Osteoblast (primary cell): ENCODE measurements at regions not wholly inside any gene's neighbourhood (a gene's known extent, or its start where the extent isn't known, plus 50 kb on each side); places are given as distances from the start of the nearest gene placed in this dataset.

Experiments
- DNase-seq: peaks from one replicate; pipeline ENCODE4 v3.0.0; 2011; ENCODE audit warnings: low spot score, mixed read lengths; ENCODE audit not compliant: insufficient read length; ENCODE audit errors: missing footprints
- H2AFZ ChIP-seq: 2 replicates; pipeline ENCODE4 v1.6.0; 2011; ENCODE audit warnings: mild to moderate bottlenecking, low read length
- H3K27ac ChIP-seq: 2 replicates; pipeline ENCODE4 v1.5.1; 2011; ENCODE audit warnings: mild to moderate bottlenecking, low read depth, low read length, moderate library complexity
- H3K27me3 ChIP-seq: 2 replicates; pipeline ENCODE4 v1.6.0; 2012; ENCODE audit warnings: mild to moderate bottlenecking, control low read depth, inconsistent platforms, low read length, moderate library complexity; ENCODE audit not compliant: insufficient read depth
- H3K36me3 ChIP-seq: 2 replicates; pipeline ENCODE4 v1.5.1; 2011; ENCODE audit warnings: mild to moderate bottlenecking, low read length, control low read depth, moderate library complexity; ENCODE audit not compliant: insufficient read depth
- H3K4me1 ChIP-seq: 2 replicates; pipeline ENCODE4 v1.5.1; 2011; ENCODE audit warnings: mild to moderate bottlenecking, low read length, control low read depth, moderate library complexity; ENCODE audit not compliant: insufficient read depth
- H3K4me2 ChIP-seq: 2 replicates; pipeline ENCODE4 v1.6.0; 2011; ENCODE audit warnings: mild to moderate bottlenecking, low read length; ENCODE audit not compliant: insufficient read depth
- H3K4me3 ChIP-seq: fragments of 200-600 bp; sonication (generic); 3 replicates; pipeline ENCODE4 v1.5.1; 2012; ENCODE audit warnings: mild to moderate bottlenecking, low read length, inconsistent platforms; ENCODE audit not compliant: insufficient read depth
- H3K79me2 ChIP-seq: 2 replicates; pipeline ENCODE4 v1.6.0; 2012; ENCODE audit warnings: mild to moderate bottlenecking, low read length, control low read depth, inconsistent platforms; ENCODE audit not compliant: insufficient read depth
- H3K9me3 ChIP-seq: 2 replicates; pipeline ENCODE4 v1.5.1; 2011; ENCODE audit warnings: low read depth, low read length, control low read depth
- H4K20me1 ChIP-seq: 2 replicates; pipeline ENCODE4 v1.6.0; 2012; ENCODE audit warnings: mild to moderate bottlenecking, low read length, control low read depth; ENCODE audit not compliant: insufficient read depth
- CTCF ChIP-seq: IDR thresholded peaks from 2 replicates; pipeline ENCODE4 v1.5.1; 2011; ENCODE audit warnings: mild to moderate bottlenecking, low read depth, low read length, moderate library complexity; ENCODE audit errors: extremely low read depth

- Histone ChIP-seq H3K4me1 (no peaks in the 10 kb centered on the region), H3K79me2 (no peaks in the 10 kb centered on the region)
Observed at GRCh38 chr7:51456-52068, 140.8 kb upstream of the FAM20C start.

DNA sequence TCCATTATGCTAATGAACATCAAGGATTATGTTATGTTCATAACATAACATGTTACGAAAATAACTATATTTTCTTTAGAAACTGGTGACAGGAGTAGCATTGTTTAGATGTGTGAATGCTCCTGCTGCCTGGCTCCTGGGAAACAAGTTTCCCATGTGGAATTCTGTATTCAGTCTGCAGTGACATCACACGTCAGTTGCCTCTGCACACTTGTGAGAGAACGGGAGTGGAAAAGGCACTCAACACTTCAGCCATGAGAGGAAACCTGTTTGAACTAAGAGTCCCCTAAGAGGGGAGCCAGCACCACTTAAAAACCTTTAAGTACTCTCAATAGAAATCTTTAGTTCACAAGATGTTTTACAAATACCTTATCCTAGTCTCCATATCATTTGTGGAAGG, 140.3 kb upstream of the FAM20C start:
- no peak overlapping the region for H3K27ac ChIP-seq
- no peak overlapping the region for H3K4me2 ChIP-seq
- no peaks in the 10 kb centered on the region for H3K4me1 ChIP-seq
- H3K79me2 ChIP-seq: no peaks in the 10 kb centered on the region
- no peak overlapping the region for H3K4me3 ChIP-seq
- H3K36me3 ChIP-seq: no peaks in the 10 kb centered on the region
- DNase-seq: no peak
- H4K20me1 ChIP-seq: no peaks in the 10 kb centered on the region
- H3K27me3 ChIP-seq: peaks cover 39% of the 10 kb centered on the region
- no peaks in the 10 kb centered on the region for H3K9me3 ChIP-seq
- no peak for TF ChIP-seq CTCF
- no peak overlapping the region for H2AFZ ChIP-seq

More at GRCh38 chr7:51456-52068, 140.8 kb upstream of the FAM20C start:
- DNase-seq: no peak
- H3K4me3 ChIP-seq: no peak overlapping the region
- no peak overlapping the region for H3K4me2 ChIP-seq
- H3K27me3 ChIP-seq: peaks cover 39% of the 10 kb centered on the region
- no peaks in the 10 kb centered on the region for H3K36me3 ChIP-seq
- no peak overlapping the region for H3K27ac ChIP-seq
- H2AFZ ChIP-seq: no peak overlapping the region
- no peaks in the 10 kb centered on the region for H3K9me3 ChIP-seq
- H4K20me1 ChIP-seq: no peaks in the 10 kb centered on the region
- no peak for TF ChIP-seq CTCF

- H3K27ac ChIP-seq: no peak overlapping the region
- peak; percentile 37 for DNase-seq
- no peaks in the 10 kb centered on the region for H3K36me3 ChIP-seq
- no peaks in the 10 kb centered on the region for H3K79me2 ChIP-seq
- H4K20me1 ChIP-seq: no peaks in the 10 kb centered on the region
- H3K4me3 ChIP-seq: no peak overlapping the region
- no peak for TF ChIP-seq CTCF
- H3K27me3 ChIP-seq: peaks cover 42% of the 10 kb centered on the region
- no peak overlapping the region for H2AFZ ChIP-seq
- no peak overlapping the region for H3K4me2 ChIP-seq
- no peaks in the 10 kb centered on the region for H3K9me3 ChIP-seq
- H3K4me1 ChIP-seq: no peaks in the 10 kb centered on the region
Observed at GRCh38 chr7:53531-53930, 138.8 kb upstream of the FAM20C start.

DNA sequence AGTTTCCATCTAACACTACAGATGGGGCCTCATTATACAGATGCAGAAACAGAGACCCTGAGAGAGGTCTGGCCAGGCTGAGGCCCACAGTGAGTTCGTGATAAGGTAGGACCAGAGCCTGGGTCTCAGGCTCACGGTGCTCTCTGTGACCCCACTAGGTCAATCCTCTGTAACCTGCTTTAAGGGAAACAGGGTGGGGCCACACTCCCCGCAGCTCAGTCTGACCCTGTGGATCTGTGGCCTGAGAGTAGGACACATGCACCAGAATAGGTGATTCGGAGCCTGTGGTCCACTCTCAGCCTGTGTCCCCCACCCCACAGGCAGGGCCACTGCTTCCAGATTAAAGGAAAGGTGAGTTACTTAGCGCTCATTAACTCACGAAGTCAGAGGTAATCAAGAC, 137.8 kb upstream of the FAM20C start:
- no peak overlapping the region for H3K4me2 ChIP-seq
- H3K36me3 ChIP-seq: no peaks in the 10 kb centered on the region
- H3K4me3 ChIP-seq: no peak overlapping the region
- H3K9me3 ChIP-seq: no peaks in the 10 kb centered on the region
- H4K20me1 ChIP-seq: no peaks in the 10 kb centered on the region
- H3K27me3 ChIP-seq: peaks cover 42% of the 10 kb centered on the region
- DNase-seq: peak; percentile 47
- no peak overlapping the region for H2AFZ ChIP-seq
- no peaks in the 10 kb centered on the region for H3K4me1 ChIP-seq
- TF ChIP-seq CTCF: no peak
- H3K79me2 ChIP-seq: no peaks in the 10 kb centered on the region
- no peak overlapping the region for H3K27ac ChIP-seq
